HL-60 (cell line): ENCODE measurements at regions not wholly inside any gene's neighbourhood (a gene's known extent, or its start where the extent isn't known, plus 50 kb on each side); places are given as distances from the start of the nearest gene placed in this dataset.

Experiments
- DNase-seq, 2 experiments: peaks; one replicate each; pipeline ENCODE4 v3.0.0-alpha.2; 2010 to 2020; ENCODE audit warnings: low read depth in 1 of 2, low spot score in 1 of 2
- H3K27ac ChIP-seq: fragments of 250-450 bp; sonication (Bioruptor Pico); replicated peaks from 2 replicates; pipeline ENCODE4 v1.5.1; 2020; ENCODE audit warnings: mild to moderate bottlenecking, moderate library complexity
- H3K27me3 ChIP-seq: fragments of 250-450 bp; sonication (Bioruptor Pico); 2 replicates; pipeline ENCODE4 v1.5.1; 2021; ENCODE audit warnings: mild to moderate bottlenecking, moderate library complexity; ENCODE audit not compliant: insufficient read depth, poor library complexity, severe bottlenecking
- H3K4me3 ChIP-seq: replicated peaks from 2 replicates; pipeline ENCODE4 v1.5.1; 2011; ENCODE audit warnings: mild to moderate bottlenecking, control low read depth, low read length; ENCODE audit not compliant: insufficient read depth
- CTCF ChIP-seq: IDR thresholded peaks from one replicate; pipeline ENCODE4 v1.5.1; 2011; ENCODE audit warnings: low read length, control low read depth, inconsistent platforms; ENCODE audit not compliant: insufficient read depth
- GABPA ChIP-seq: IDR thresholded peaks from 2 replicates; pipeline ENCODE4 v1.6.1; 2012; ENCODE audit warnings: low read depth
- POLR2AphosphoS5 ChIP-seq: IDR thresholded peaks from 2 replicates; pipeline ENCODE4 v1.6.1; 2012; ENCODE audit warnings: low read depth
- REST ChIP-seq: IDR thresholded peaks from 2 replicates; pipeline ENCODE4 v1.6.1; 2012; ENCODE audit warnings: low read depth; ENCODE audit not compliant: insufficient replicate concordance
- SPI1 ChIP-seq: IDR thresholded peaks from 2 replicates; pipeline ENCODE4 v1.6.1; 2012; ENCODE audit warnings: low read depth, mild to moderate bottlenecking, borderline replicate concordance

GRCh38 chr12:67798768-67799167 is 150.2 kb downstream of the DYRK2 start:
- TF ChIP-seq GABPA, result no peak
- TF ChIP-seq REST, result no peak
- no peak for TF ChIP-seq SPI1
- no peak for TF ChIP-seq CTCF
- no peak for TF ChIP-seq POLR2AphosphoS5
- no peaks in the 10 kb centered on the region for H3K27me3 ChIP-seq
- no peak for DNase-seq
- H3K4me3 ChIP-seq, result no peak overlapping the region
- no peak overlapping the region for H3K27ac ChIP-seq

- Histone ChIP-seq H3K4me3 (no peak overlapping the region), H3K27ac (no peak overlapping the region), H3K27me3 (no peaks in the 10 kb centered on the region)
- no peak for DNase-seq
- no peak for TF ChIP-seq GABPA
- no peak for TF ChIP-seq POLR2AphosphoS5
- TF ChIP-seq SPI1, result no peak
- no peak for TF ChIP-seq CTCF
- TF ChIP-seq REST, result no peak
Measured at GRCh38 chr12:67802731-67803130, 154.2 kb downstream of the DYRK2 start.

- H3K27ac ChIP-seq, result no peak overlapping the region
- H3K27me3 ChIP-seq, result no peaks in the 10 kb centered on the region
- no peak for TF ChIP-seq CTCF
- TF ChIP-seq REST, result no peak
- TF ChIP-seq POLR2AphosphoS5, result no peak
- TF ChIP-seq SPI1, result no peak
- no peak for TF ChIP-seq GABPA
- H3K4me3 ChIP-seq, result no peak overlapping the region
- DNase-seq, result no peak
Measured at GRCh38 chr12:67803278-67803993, 154.9 kb downstream of the DYRK2 start.
